WTC11 (cell line): ENCODE measurements at regions not wholly inside any gene's neighbourhood (a gene's known extent, or its start where the extent isn't known, plus 50 kb on each side); places are given as distances from the start of the nearest gene placed in this dataset.

Experiments
- ATAC-seq: fragments of 200-7000 bp; cut with Tn5 transposase; 2 replicates; pipeline ENCODE4 v1.10.0; 2021; ENCODE audit warnings: mild to moderate bottlenecking, moderate library complexity
- CTCF ChIA-PET: fragments of 300-600 bp; sonication (Branson Sonifier 250); formaldehyde crosslinking; loops from one replicate; lab custom pipeline; 2021; ENCODE audit warnings: antibody characterized with exemption; lab: Charles Lee
- POLR2A ChIA-PET: fragments of 350-600 bp; sonication (Branson Sonifier 250); formaldehyde crosslinking; loops from one replicate; lab custom pipeline; 2021; ENCODE audit warnings: antibody characterized with exemption; lab: Charles Lee
- DNase-seq: peaks from one replicate; pipeline ENCODE4 v3.0.0; 2021; ENCODE audit warnings: low spot score
- H3K27ac Mint-ChIP-seq: 2 replicates; pipeline ENCODE4 v1.8.0; 2021; ENCODE audit warnings: mixed read lengths
- H3K27me3 Mint-ChIP-seq: 2 replicates; pipeline ENCODE4 v1.8.0; 2021; ENCODE audit warnings: low read depth, mild to moderate bottlenecking, moderate library complexity, mixed read lengths
- H3K36me3 Mint-ChIP-seq: 2 replicates; pipeline ENCODE4 v1.8.0; 2021; ENCODE audit warnings: mixed read lengths
- H3K4me1 Mint-ChIP-seq: 2 replicates; pipeline ENCODE4 v1.8.0; 2022; ENCODE audit warnings: mixed read lengths
- H3K4me3 Mint-ChIP-seq: 2 replicates; pipeline ENCODE4 v1.8.0; 2021; ENCODE audit warnings: mild to moderate bottlenecking, moderate library complexity, mixed read lengths
- H3K9me3 Mint-ChIP-seq: 2 replicates; pipeline ENCODE4 v1.8.0; 2021; ENCODE audit warnings: mixed read lengths
- CREB1 ChIP-seq: sonication (generic); formaldehyde crosslinking; IDR thresholded peaks from 2 replicates; pipeline ENCODE4 v1.8.0; 2023; ENCODE audit warnings: mild to moderate bottlenecking, missing genetic modification reagents
- CREM ChIP-seq: sonication (generic); formaldehyde crosslinking; IDR thresholded peaks from 2 replicates; pipeline ENCODE4 v1.8.1; 2022; ENCODE audit warnings: mild to moderate bottlenecking, missing genetic modification reagents, moderate library complexity
- EMX1 ChIP-seq: fragments of 250-450 bp; sonication (Bioruptor Pico); IDR thresholded peaks from 2 replicates; pipeline ENCODE4 v1.8.0; 2021; ENCODE audit warnings: mild to moderate bottlenecking
- ETV6 ChIP-seq: sonication (generic); formaldehyde crosslinking; IDR thresholded peaks from 2 replicates; pipeline ENCODE4 v1.8.1; 2022; ENCODE audit warnings: mild to moderate bottlenecking, missing genetic modification reagents
- FOXJ3 ChIP-seq: sonication (generic); formaldehyde crosslinking; IDR thresholded peaks from 2 replicates; pipeline ENCODE4 v1.9.0; 2021; ENCODE audit warnings: missing genetic modification reagents, mild to moderate bottlenecking, borderline replicate concordance
- FOXK1 ChIP-seq: sonication (generic); formaldehyde crosslinking; IDR thresholded peaks from 2 replicates; pipeline ENCODE4 v1.8.0; 2022; ENCODE audit warnings: mild to moderate bottlenecking, moderate library complexity, missing genetic modification reagents
- GRHL2 ChIP-seq: fragments of 250-450 bp; sonication (Bioruptor Pico); IDR thresholded peaks from 2 replicates; pipeline ENCODE4 v1.8.0; 2022; ENCODE audit warnings: mild to moderate bottlenecking, moderate library complexity; ENCODE audit not compliant: insufficient replicate concordance, severe bottlenecking
- JAZF1 ChIP-seq: fragments of 250-450 bp; sonication (Bioruptor Pico); IDR thresholded peaks from 2 replicates; pipeline ENCODE4 v1.9.0; 2021; ENCODE audit warnings: moderate library complexity, mild to moderate bottlenecking, inconsistent platforms
- JUN ChIP-seq: sonication (generic); formaldehyde crosslinking; IDR thresholded peaks from 2 replicates; pipeline ENCODE4 v1.8.0; 2023; ENCODE audit warnings: mild to moderate bottlenecking, missing genetic modification reagents
- NR2C2 ChIP-seq: sonication (generic); formaldehyde crosslinking; IDR thresholded peaks from 2 replicates; pipeline ENCODE4 v1.8.0; 2022; ENCODE audit warnings: mild to moderate bottlenecking, missing genetic modification reagents
- OVOL2 ChIP-seq: fragments of 250-450 bp; sonication (Bioruptor Pico); IDR thresholded peaks from 2 replicates; pipeline ENCODE4 v1.9.0; 2021; ENCODE audit warnings: mild to moderate bottlenecking, borderline replicate concordance
- SMAD4 ChIP-seq: sonication (generic); formaldehyde crosslinking; IDR thresholded peaks from 2 replicates; pipeline ENCODE4 v1.8.0; 2022; ENCODE audit warnings: mild to moderate bottlenecking, missing genetic modification reagents
- TP53 ChIP-seq: sonication (generic); formaldehyde crosslinking; IDR thresholded peaks from 2 replicates; pipeline ENCODE4 v1.8.1; 2023; ENCODE audit warnings: mild to moderate bottlenecking, missing genetic modification reagents
- ZNF121 ChIP-seq: sonication (generic); formaldehyde crosslinking; IDR thresholded peaks from 2 replicates; pipeline ENCODE4 v1.8.0; 2023; ENCODE audit warnings: missing genetic modification reagents
- ZNF423 ChIP-seq: fragments of 250-450 bp; sonication (Bioruptor Pico); IDR thresholded peaks from 2 replicates; pipeline ENCODE4 v2.1.2; 2022; ENCODE audit warnings: mild to moderate bottlenecking, moderate library complexity
- ZNF671 ChIP-seq: fragments of 250-450 bp; sonication (Bioruptor Pico); IDR thresholded peaks from 2 replicates; pipeline ENCODE4 v1.8.0; 2021; ENCODE audit warnings: mild to moderate bottlenecking
- TF ChIP-seq, protein P1 (sequence below): sonication (generic); formaldehyde crosslinking; IDR thresholded peaks from 2 replicates; pipeline ENCODE4 v1.8.0; 2022; ENCODE audit warnings: mild to moderate bottlenecking, missing genetic modification reagents
- TF ChIP-seq, protein P2 (sequence below): fragments of 250-450 bp; sonication (Bioruptor Pico); conservative IDR thresholded peaks from 2 replicates; pipeline ENCODE4 v1.9.0; 2021; ENCODE audit warnings: mild to moderate bottlenecking
- TF ChIP-seq, protein P3 (sequence below): sonication (generic); formaldehyde crosslinking; IDR thresholded peaks from 2 replicates; pipeline ENCODE4 v1.8.1; 2023; ENCODE audit warnings: mild to moderate bottlenecking, moderate library complexity, missing genetic modification reagents
- TF ChIP-seq, protein P4 (sequence below): sonication (generic); formaldehyde crosslinking; IDR thresholded peaks from 2 replicates; pipeline ENCODE4 v1.8.1; 2023; ENCODE audit warnings: mild to moderate bottlenecking, missing genetic modification reagents
- TF ChIP-seq, protein P5 (sequence below): sonication (generic); formaldehyde crosslinking; IDR thresholded peaks from 2 replicates; pipeline ENCODE4 v1.8.1; 2023; ENCODE audit warnings: mild to moderate bottlenecking, missing genetic modification reagents
- TF ChIP-seq, protein P6 (sequence below): fragments of 250-450 bp; sonication (Bioruptor Pico); IDR thresholded peaks from 2 replicates; pipeline ENCODE4 v1.9.0; 2021; ENCODE audit warnings: moderate library complexity, mild to moderate bottlenecking, inconsistent platforms, borderline replicate concordance

DNA sequence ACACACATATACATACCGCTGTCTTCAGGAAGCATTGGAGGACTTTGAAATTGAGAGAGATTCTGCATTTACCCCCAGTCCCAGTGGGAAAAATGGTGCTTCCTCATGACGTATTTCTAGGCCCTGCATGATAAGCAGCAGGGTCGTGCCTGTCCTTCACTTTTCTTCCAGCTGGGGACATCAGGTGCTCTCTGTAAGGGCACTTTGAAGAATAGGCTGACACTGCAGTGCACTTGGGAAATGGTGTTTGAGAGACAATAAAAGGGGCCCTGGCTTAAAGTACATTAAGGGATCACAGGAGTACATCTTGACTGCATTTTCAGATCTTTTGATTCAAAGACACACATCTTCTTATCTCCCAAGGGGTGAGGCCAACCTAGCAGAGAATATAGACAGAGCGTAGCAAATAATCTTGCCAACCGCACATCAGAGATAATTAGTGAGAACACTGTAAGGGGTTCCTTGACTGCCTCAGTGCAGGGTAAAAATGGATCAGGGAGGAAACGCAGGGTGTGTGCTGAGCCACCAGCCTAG lies 437.9 kb downstream of the CSNK1G3 start (continued):
- no peak for TF ChIP-seq NR2C2 (CRISPR knock-in tag)
- TF ChIP-seq SMAD4 (CRISPR knock-in tag): no peak
- TF ChIP-seq, protein P1, sequence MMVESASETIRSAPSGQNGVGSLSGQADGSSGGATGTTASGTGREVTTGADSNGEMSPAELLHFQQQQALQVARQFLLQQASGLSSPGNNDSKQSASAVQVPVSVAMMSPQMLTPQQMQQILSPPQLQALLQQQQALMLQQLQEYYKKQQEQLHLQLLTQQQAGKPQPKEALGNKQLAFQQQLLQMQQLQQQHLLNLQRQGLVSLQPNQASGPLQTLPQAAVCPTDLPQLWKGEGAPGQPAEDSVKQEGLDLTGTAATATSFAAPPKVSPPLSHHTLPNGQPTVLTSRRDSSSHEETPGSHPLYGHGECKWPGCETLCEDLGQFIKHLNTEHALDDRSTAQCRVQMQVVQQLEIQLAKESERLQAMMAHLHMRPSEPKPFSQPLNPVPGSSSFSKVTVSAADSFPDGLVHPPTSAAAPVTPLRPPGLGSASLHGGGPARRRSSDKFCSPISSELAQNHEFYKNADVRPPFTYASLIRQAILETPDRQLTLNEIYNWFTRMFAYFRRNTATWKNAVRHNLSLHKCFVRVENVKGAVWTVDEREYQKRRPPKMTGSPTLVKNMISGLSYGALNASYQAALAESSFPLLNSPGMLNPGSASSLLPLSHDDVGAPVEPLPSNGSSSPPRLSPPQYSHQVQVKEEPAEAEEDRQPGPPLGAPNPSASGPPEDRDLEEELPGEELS (CRISPR knock-in tag): no peak
- TF ChIP-seq FOXJ3 (CRISPR knock-in tag): no peak

DNA sequence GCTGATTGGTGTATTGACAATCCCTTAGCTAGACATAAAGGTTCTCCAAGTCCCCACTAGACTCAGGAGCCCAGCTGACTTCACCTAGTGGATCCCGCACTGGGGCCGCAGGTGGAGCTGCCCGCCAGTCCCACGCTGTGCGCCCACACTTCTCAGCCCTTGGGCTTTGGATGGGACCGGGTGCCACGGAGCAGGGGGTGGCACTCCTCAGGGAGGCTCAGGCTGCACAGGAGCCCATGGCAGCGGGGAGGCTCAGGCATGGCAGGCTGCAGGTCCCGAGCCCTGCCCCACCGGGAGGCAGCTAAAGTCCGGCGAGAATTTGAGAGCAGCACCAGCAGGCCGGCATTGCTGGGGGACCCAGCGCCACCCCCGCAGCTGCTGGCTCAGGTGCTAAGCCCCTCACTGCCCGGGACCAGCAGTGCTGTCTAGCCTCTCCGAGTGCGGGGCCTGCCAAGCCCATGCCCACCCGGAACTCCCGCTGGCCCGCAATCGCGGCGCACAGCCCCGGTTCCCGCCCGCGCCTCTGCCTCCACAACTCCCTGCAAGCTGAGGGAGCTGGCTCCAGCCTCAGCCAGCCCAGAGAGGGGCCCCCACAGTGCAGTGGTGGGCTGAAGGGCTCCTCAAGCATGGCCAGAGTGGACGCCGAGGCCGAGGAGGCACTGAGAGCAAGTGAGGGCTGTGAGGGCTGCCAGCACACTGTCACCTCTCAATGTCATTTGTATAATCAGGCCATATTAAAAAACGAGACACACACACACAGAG lies 437.2 kb downstream of the CSNK1G3 start:
- Mint-ChIP-seq H3K4me3 (no peak overlapping the region), H3K9me3 (peaks cover 44% of the 10 kb centered on the region), H3K4me1 (peaks cover 11% of the 10 kb centered on the region), H3K27me3 (no peaks in the 10 kb centered on the region), H3K36me3 (peaks cover 40% of the 10 kb centered on the region), H3K27ac (no peak overlapping the region)
- ATAC-seq: no peak
- CTCF ChIA-PET: no interaction called here
- POLR2A ChIA-PET: no interaction called here
- TF ChIP-seq CREB1 (CRISPR knock-in tag) (no peak), ZNF121 (no peak), ZNF423 (CRISPR knock-in tag) (no peak), OVOL2 (CRISPR knock-in tag) (no peak), JUN (CRISPR knock-in tag) (no peak), ZNF671 (CRISPR knock-in tag) (no peak)
- TF ChIP-seq, protein P2, sequence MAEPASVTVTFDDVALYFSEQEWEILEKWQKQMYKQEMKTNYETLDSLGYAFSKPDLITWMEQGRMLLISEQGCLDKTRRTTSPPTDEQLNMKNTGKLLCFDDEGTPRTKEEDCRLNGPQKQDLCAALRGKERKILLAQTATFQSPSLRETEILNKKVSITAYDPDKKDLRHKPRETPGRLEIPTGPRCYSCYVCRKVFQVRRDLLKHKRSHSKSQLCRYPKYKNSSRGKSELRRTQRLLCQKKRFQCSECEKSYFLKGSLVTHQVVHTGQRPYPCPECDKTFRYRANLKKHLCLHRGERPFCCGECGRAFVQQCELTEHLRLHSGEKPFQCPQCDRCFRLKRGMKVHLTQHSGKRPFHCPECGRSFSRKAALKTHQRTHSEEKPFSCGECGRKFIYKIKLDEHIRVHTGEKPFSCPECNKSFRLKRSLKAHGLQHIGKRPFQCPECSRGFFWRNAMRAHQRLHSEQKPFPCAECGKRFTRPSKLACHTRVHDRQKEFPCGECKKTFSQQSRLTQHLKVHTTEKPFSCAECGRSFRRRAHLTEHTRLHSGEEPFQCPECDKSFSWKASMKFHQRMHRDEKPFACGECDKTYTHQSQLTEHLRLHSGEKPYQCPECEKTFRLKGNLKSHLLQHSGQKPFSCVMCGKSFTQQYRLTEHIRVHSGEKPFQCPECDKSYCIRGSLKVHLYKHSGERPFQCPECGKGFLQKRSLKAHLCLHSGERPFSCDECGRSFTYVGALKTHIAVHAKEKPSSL (CRISPR knock-in tag): no peak
- no peak for DNase-seq

DNA sequence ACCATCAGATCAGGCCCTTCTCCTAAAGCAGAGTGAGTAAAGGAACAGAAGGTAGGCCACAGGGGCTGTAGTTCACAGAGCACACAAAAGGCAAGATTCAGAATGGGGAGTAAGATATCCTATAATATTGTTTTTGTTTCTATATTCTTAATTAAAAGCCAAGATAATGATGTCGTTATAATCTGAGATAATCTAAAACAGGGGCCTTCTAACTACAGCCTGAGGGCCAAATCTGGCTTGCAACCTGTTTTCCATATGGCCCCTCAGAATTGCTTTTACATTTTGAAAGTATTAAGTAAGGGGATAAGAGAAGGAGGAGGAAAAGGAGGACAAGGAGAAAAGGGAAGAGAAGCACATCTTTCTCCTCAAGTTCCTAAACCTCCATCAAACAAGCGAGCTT lies 435.8 kb downstream of the CSNK1G3 start:
- Mint-ChIP-seq H3K27ac (no peak overlapping the region), H3K36me3 (peaks cover 52% of the 10 kb centered on the region), H3K4me1 (peaks cover 11% of the 10 kb centered on the region), H3K4me3 (no peak overlapping the region), H3K27me3 (peaks cover 1% of the 10 kb centered on the region; the same call in 1 of the 2 replicates), H3K9me3 (peaks cover 49% of the 10 kb centered on the region)
- ChIA-PET CTCF (no interaction called here), POLR2A (no interaction called here)
- ATAC-seq: no peak
- DNase-seq: no peak
- TF ChIP-seq TP53 (CRISPR knock-in tag): no peak
- no peak for TF ChIP-seq EMX1 (CRISPR knock-in tag)
- TF ChIP-seq FOXK1 (CRISPR knock-in tag): no peak
- no peak for TF ChIP-seq JAZF1
- TF ChIP-seq, protein P3, sequence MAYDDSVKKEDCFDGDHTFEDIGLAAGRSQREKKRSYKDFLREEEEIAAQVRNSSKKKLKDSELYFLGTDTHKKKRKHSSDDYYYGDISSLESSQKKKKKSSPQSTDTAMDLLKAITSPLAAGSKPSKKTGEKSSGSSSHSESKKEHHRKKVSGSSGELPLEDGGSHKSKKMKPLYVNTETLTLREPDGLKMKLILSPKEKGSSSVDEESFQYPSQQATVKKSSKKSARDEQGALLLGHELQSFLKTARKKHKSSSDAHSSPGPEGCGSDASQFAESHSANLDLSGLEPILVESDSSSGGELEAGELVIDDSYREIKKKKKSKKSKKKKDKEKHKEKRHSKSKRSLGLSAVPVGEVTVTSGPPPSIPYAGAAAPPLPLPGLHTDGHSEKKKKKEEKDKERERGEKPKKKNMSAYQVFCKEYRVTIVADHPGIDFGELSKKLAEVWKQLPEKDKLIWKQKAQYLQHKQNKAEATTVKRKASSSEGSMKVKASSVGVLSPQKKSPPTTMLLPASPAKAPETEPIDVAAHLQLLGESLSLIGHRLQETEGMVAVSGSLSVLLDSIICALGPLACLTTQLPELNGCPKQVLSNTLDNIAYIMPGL: no peak
- TF ChIP-seq, protein P4, sequence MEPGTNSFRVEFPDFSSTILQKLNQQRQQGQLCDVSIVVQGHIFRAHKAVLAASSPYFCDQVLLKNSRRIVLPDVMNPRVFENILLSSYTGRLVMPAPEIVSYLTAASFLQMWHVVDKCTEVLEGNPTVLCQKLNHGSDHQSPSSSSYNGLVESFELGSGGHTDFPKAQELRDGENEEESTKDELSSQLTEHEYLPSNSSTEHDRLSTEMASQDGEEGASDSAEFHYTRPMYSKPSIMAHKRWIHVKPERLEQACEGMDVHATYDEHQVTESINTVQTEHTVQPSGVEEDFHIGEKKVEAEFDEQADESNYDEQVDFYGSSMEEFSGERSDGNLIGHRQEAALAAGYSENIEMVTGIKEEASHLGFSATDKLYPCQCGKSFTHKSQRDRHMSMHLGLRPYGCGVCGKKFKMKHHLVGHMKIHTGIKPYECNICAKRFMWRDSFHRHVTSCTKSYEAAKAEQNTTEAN (CRISPR knock-in tag): no peak
- no peak for TF ChIP-seq CREM (CRISPR knock-in tag)
- TF ChIP-seq GRHL2 (CRISPR knock-in tag): no peak
- TF ChIP-seq, protein P5, sequence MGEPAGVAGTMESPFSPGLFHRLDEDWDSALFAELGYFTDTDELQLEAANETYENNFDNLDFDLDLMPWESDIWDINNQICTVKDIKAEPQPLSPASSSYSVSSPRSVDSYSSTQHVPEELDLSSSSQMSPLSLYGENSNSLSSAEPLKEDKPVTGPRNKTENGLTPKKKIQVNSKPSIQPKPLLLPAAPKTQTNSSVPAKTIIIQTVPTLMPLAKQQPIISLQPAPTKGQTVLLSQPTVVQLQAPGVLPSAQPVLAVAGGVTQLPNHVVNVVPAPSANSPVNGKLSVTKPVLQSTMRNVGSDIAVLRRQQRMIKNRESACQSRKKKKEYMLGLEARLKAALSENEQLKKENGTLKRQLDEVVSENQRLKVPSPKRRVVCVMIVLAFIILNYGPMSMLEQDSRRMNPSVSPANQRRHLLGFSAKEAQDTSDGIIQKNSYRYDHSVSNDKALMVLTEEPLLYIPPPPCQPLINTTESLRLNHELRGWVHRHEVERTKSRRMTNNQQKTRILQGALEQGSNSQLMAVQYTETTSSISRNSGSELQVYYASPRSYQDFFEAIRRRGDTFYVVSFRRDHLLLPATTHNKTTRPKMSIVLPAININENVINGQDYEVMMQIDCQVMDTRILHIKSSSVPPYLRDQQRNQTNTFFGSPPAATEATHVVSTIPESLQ (CRISPR knock-in tag): no peak
- TF ChIP-seq, protein P6, sequence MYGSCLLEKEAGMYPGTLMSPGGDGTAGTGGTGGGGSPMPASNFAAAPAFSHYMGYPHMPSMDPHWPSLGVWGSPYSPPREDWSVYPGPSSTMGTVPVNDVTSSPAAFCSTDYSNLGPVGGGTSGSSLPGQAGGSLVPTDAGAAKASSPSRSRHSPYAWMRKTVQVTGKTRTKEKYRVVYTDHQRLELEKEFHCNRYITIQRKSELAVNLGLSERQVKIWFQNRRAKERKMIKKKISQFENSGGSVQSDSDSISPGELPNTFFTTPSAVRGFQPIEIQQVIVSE (CRISPR knock-in tag): no peak
- no peak for TF ChIP-seq ETV6
- TF ChIP-seq, all 79 proteins: peak for 0
